Hepatic stellate cell (primary cell): ENCODE measurements at regions not wholly inside any gene's neighbourhood (a gene's known extent, or its start where the extent isn't known, plus 50 kb on each side); places are given as distances from the start of the nearest gene placed in this dataset.
"Not testable (repeated sequence)": the region's sequence is repeated elsewhere in the genome, so short reads cannot be mapped to it uniquely, and the experiment has no call there.

ENCODE experiments used
- DNase-seq: peaks from one replicate; pipeline ENCODE4 v3.0.0; 2011; ENCODE audit warnings: low spot score

GRCh38 chr1:185467122-185467521 lies 150.1 kb upstream of the IVNS1ABP start:
- DNase-seq, result no peak

GRCh38 chr1:185464777-185465176 lies 147.7 kb upstream of the IVNS1ABP start:
- no peak for DNase-seq

GRCh38 chr1:185463433-185463832 lies 146.4 kb upstream of the IVNS1ABP start:
- DNase-seq, result no peak

- DNase-seq, result no peak
These were observed 146.0 kb upstream of the IVNS1ABP start for GRCh38 chr1:185463011-185463410.

GRCh38 chr1:185460723-185461122 lies 143.7 kb upstream of the IVNS1ABP start:
- DNase-seq, result not testable (repeated sequence)

GRCh38 chr1:185459141-185459540 lies 142.1 kb upstream of the IVNS1ABP start:
- DNase-seq, result no peak

GRCh38 chr1:185458670-185459069 lies 141.6 kb upstream of the IVNS1ABP start:
- DNase-seq, result no peak

GRCh38 chr1:185453496-185454192 lies 136.6 kb upstream of the IVNS1ABP start:
- DNase-seq, result peak; percentile 28

GRCh38 chr1:185450917-185451316 lies 133.9 kb upstream of the IVNS1ABP start:
- DNase-seq, result no peak

GRCh38 chr1:185450060-185450788 lies 133.2 kb upstream of the IVNS1ABP start:
- DNase-seq, result no peak

GRCh38 chr1:185449378-185450059 lies 132.5 kb upstream of the IVNS1ABP start:
- no peak for DNase-seq

- no peak for DNase-seq
These were observed 131.6 kb upstream of the IVNS1ABP start for GRCh38 chr1:185448591-185449186.

GRCh38 chr1:185446131-185446530 lies 129.1 kb upstream of the IVNS1ABP start:
- no peak for DNase-seq

GRCh38 chr1:185445594-185445993 lies 128.6 kb upstream of the IVNS1ABP start:
- DNase-seq, result no peak

- DNase-seq, result no peak
These were observed 127.6 kb upstream of the IVNS1ABP start for GRCh38 chr1:185444676-185445075.

GRCh38 chr1:185442050-185442449 lies 125.0 kb upstream of the IVNS1ABP start:
- no peak for DNase-seq

- DNase-seq, result no peak
These were observed 124.6 kb upstream of the IVNS1ABP start for GRCh38 chr1:185441605-185442004.

GRCh38 chr1:185440877-185441276 lies 123.8 kb upstream of the IVNS1ABP start:
- no peak for DNase-seq

- DNase-seq, result no peak
These were observed 122.8 kb upstream of the IVNS1ABP start for GRCh38 chr1:185439727-185440415.

- DNase-seq, result no peak
These were observed 121.9 kb upstream of the IVNS1ABP start for GRCh38 chr1:185438936-185439335.

- no peak for DNase-seq
These were observed 118.8 kb upstream of the IVNS1ABP start for GRCh38 chr1:185435696-185436379.
